MM.1S (cell line): ENCODE measurements at regions not wholly inside any gene's neighbourhood (a gene's known extent, or its start where the extent isn't known, plus 50 kb on each side); places are given as distances from the start of the nearest gene placed in this dataset.

Experiments used
- CTCF ChIP-seq: fragments of 300-600 bp; sonication (generic); IDR thresholded peaks from 2 replicates; pipeline ENCODE4 v1.5.1; 2016; ENCODE audit warnings: antibody characterized with exemption, low read length, mixed read lengths
- EZH2 ChIP-seq: fragments of 300-600 bp; sonication (generic); optimal IDR thresholded peaks from 2 replicates; pipeline ENCODE3; 2017; ENCODE audit warnings: low read depth, mild to moderate bottlenecking, antibody characterized with exemption, low read length, mixed read lengths
- EZH2phosphoT487 ChIP-seq: fragments of 300-600 bp; sonication (generic); IDR thresholded peaks from 2 replicates; pipeline ENCODE4 v1.6.1; 2018; ENCODE audit warnings: antibody characterized with exemption, low read length

- TF ChIP-seq EZH2, result no peak
- no peak for TF ChIP-seq EZH2phosphoT487
- TF ChIP-seq CTCF, result no peak
Observed at GRCh38 chr5:66515209-66515608, 81.0 kb upstream of the MAST4 start.
